ENCODE measurements at regions not wholly inside any gene's neighbourhood (a gene's known extent, or its start where the extent isn't known, plus 50 kb on each side); places are given as distances from the start of the nearest gene placed in this dataset.

DNA sequence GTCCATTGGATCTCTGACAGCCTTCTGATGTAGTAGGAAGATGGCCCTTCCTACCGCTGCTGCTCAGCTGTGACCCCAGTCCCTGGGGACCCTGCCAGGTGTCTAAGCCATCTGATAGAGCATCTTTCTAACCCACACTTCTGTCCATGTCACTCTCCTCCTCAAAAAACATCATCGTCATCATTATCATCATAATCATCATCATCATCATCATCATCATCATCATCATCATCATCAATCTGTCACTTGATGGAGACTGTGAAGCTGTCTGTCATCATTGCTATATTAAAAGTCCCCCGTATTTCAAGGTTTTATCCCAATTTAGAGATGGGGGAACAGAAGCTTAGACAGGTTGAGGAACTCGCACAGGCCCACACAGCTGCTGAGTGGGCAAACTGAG lies 75.1 kb upstream of the SLC6A11 start:
- TF ChIP-seq POLR2A (IDR thresholded peaks at IDR 0.05) = no peak
- TF ChIP-seq, protein P1, sequence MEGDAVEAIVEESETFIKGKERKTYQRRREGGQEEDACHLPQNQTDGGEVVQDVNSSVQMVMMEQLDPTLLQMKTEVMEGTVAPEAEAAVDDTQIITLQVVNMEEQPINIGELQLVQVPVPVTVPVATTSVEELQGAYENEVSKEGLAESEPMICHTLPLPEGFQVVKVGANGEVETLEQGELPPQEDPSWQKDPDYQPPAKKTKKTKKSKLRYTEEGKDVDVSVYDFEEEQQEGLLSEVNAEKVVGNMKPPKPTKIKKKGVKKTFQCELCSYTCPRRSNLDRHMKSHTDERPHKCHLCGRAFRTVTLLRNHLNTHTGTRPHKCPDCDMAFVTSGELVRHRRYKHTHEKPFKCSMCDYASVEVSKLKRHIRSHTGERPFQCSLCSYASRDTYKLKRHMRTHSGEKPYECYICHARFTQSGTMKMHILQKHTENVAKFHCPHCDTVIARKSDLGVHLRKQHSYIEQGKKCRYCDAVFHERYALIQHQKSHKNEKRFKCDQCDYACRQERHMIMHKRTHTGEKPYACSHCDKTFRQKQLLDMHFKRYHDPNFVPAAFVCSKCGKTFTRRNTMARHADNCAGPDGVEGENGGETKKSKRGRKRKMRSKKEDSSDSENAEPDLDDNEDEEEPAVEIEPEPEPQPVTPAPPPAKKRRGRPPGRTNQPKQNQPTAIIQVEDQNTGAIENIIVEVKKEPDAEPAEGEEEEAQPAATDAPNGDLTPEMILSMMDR (IDR thresholded peaks at IDR 0.05 in 4 of 5, conservative IDR thresholded peaks at IDR 0.05 in 1 of 5) = no peak
